ENCODE measurements at regions not wholly inside any gene's neighbourhood (a gene's known extent, or its start where the extent isn't known, plus 50 kb on each side); places are given as distances from the start of the nearest gene placed in this dataset.
"Not testable (repeated sequence)": the region's sequence is repeated elsewhere in the genome, so short reads cannot be mapped to it uniquely, and the experiment has no call there.

DNA sequence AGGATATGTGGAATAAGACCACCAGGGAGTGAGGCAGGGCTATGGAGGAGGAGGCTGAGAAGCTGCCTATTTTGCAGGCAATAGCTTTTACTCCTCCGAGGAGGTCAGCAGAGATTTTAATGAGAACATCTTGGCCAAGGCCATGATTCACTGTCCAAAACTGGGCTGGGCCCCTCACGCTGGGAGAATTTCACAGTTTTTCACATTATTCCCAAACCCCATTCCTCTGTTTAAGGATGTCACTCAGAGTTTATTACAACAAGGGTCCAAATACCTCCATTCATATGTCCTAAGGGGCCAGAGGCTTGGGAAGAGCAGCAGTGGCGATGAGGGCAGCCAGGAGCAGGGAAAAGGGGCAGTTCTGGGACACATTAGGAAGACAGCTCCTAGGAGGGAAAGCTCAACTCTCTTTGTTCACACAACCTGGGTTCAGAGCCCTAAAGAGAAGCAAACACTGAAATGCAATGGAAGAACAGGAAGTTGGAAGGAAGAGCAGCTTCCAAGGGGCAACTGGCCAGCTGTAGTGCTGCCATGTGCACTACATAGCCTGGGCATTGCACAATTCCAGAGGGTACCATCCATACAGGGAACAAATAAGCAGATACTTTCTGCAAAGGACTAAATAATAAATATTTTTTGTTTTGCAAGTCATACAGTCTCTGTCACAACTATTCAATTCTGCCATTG is 283.2 kb downstream of the NUAK1 start:
- no peak overlapping the region for H3K27ac ChIP-seq
- DNase-seq (ENCODE audit: low read depth, low spot score), result no peak

DNA sequence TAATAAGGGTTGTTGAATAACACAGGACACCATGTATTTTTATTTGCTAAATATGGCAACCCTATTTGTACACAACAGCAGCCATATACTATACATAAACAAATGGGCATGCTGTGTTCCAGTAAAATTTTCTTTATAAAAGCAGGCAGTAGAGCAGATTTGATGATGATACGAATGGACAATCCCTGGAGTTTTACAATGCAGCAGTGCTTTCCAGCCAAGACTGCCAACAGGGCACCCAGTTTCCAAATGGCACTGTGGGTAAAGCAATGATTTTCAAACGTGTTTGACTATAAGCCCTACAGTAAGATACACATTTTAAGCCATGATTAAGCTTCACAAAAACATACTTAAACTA is 282.7 kb downstream of the NUAK1 start:
- H3K27ac ChIP-seq, result no peak overlapping the region
- no peak for DNase-seq (ENCODE audit: low read depth, low spot score)

DNA sequence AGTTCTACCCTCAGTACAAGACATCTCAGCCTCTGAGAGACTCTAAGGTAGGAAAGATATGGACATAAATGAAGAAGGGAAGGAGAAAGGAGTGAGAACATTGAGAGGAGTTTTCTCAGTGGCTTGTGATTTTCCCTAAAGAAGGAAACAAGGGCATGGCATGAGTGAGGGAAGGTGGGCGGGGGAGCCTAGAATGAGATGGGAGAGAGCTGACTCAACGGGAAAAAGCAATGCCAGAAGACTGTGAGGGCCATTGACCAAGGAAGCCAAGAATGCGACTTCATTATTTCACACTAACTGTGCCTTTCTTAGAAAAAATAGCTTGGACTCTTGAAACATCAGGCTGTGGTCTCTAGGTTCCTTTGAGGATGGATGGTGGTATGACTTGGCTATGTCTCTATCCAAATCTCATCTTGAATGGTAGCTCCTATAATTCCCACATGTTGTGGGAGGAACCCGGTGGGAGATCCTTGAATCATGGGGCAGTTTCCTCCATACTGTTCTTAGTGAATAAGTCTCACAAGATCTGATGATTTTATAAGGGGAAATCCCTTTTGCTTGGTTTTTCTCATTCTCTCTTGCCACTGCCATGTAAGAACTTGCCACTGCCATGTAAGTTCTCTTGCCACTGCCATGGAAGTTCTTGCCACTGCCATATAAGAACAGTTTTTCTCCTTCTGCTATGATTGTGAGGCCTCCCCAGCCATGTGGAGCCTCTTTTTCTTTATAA is 279.6 kb downstream of the NUAK1 start:
- no peak overlapping the region for H3K27ac ChIP-seq
- DNase-seq (ENCODE audit: low read depth, low spot score), result no peak

DNA sequence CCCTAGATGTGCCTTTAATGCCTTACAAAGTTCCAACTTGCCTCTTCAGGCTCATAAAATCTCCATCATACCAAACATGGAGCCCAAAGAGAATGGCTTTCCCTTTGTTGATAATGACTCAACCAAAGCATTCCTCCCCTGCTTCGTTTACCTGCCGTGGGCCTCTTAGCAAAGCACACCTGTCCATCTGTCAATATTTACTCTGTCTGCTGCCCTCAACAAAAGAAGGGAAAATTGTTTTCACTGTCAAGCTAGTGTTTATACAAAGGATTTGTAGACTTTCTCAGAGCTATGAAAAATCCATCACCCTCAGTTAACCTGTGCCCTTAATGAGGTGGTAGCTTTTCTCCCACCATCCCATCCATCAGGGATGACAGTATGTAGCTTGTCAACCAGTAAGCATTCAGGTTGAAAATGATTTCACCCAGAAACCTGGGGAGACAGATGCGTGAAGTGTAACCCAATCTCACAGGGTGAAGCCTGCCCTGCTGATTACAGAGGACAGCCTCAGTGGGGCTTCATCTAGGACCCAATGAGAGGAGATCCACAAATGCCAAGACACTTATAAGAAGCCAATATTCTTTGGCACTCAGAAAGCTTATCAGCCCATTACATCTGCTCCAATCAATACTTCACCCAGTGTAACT is 278.1 kb downstream of the NUAK1 start:
- H3K27ac ChIP-seq, result no peak overlapping the region
- peak; percentile 89 for DNase-seq (ENCODE audit: low read depth, low spot score)

- H3K27ac ChIP-seq, result no peak overlapping the region
- no peak for DNase-seq (ENCODE audit: low read depth, low spot score)
Observed at GRCh38 chr12:105861227-105861626, 277.5 kb downstream of the NUAK1 start.

DNA sequence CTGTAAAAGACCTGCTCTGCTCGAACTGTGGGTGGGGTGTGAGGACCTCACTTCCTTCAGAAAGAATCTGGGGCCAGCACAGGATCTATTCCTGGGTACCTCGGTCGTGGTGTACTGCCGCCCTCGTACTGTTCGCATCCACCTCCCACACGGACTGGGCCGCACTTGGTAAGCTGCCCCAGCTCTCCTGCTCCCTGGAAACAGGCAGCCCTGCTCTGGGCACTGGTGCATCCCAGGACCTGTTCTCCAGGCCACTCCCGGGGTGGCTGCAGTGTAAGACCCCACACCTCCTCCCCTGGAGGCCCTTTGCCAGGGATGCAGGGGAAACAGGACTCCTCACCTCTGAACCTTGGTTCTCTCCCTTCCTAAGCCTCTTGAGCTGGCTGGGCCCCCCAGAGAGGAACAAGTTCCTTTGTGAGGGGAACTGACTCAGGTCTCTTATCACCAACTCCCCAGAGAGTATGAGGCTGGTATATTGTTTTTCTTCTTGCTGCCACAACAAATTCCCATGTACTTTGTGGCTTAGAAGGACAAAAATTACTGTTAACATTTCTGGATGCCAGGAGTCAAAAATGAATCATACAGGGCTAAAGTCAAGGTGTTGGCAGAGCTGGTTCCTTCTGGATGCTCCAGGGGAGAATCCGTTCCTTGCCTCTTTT is 276.5 kb downstream of the NUAK1 start:
- H3K27ac ChIP-seq, result no peak overlapping the region
- DNase-seq (ENCODE audit: low read depth, low spot score), result no peak

DNA sequence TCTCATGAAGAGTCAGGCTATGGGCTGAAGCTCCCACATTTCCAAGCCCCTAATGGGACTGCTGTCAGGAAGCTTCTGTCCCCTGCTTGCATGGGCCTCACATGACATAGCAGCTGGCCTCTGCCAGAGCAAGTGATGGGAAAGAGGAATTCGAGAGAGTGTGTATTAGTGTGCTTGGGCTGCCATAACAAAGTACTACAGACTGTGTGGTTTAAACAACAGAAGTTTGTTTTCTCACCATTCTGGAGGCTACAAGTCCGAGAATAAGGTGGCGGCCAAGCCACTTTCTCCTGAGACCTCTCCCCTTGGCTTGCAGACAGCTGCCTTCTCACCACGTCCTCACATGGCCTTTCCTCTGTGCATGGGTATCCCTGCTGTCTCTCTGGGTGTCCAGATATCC is 274.4 kb downstream of the NUAK1 start:
- DNase-seq (ENCODE audit: low read depth, low spot score), result no peak
- H3K27ac ChIP-seq, result no peak overlapping the region

- no peak for DNase-seq (ENCODE audit: low read depth, low spot score)
- H3K27ac ChIP-seq, result no peak overlapping the region
Observed at GRCh38 chr12:105864901-105865300, 273.9 kb downstream of the NUAK1 start.

- no peak overlapping the region for H3K27ac ChIP-seq
- no peak for DNase-seq (ENCODE audit: low read depth, low spot score)
Observed at GRCh38 chr12:105865886-105866285, 272.9 kb downstream of the NUAK1 start.

GRCh38 chr12:105874121-105874520 is 264.6 kb downstream of the NUAK1 start:
- H3K27ac ChIP-seq, result no peak overlapping the region
- DNase-seq (ENCODE audit: low read depth, low spot score), result no peak

GRCh38 chr12:105876396-105876927 is 262.3 kb downstream of the NUAK1 start:
- no peak overlapping the region for H3K27ac ChIP-seq
- DNase-seq (ENCODE audit: low read depth, low spot score), result no peak

DNA sequence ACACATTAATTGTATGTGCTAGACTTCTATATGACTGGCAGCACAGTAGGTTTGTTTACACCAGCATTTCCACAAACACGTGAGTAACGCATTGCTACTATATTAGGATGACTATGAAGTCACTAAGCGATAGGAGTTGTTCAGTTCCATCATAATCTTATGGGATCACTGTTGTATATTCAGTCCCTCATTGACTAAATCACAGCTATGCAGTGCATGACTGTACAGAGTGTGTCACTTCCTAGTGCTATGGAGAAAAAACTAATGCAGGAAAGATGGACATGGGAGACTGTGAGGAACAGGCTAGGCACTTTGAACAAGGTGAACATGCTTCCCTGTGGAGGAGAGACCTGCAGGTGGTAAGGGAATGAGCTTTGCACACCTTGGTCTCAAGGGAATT is 259.8 kb downstream of the NUAK1 start:
- no peak for DNase-seq (ENCODE audit: low read depth, low spot score)
- no peak overlapping the region for H3K27ac ChIP-seq

GRCh38 chr12:105880824-105881388 is 257.8 kb downstream of the NUAK1 start:
- no peak for DNase-seq (ENCODE audit: low read depth, low spot score)
- no peak overlapping the region for H3K27ac ChIP-seq

DNA sequence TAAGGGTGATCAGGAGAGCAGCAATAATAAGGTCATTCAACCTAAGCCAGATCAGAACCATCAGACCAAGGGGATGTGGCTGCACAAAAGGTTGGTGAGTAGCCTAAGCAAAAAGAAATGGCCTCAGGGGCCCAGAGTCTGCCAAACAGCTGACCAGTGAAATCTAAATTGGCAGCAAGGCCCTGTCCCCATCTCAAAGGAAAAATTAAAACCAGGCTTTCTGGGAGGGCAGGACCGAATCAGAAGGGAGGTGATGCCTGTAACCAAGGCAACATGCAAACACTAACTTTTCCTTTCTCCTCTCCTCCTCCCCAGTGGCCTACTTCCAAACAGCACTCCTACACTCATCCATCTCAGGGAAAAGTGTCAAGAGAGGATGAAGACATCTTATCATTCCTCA is 256.4 kb downstream of the NUAK1 start:
- DNase-seq (ENCODE audit: low read depth, low spot score), result no peak

GRCh38 chr12:105887131-105887530 is 251.6 kb downstream of the NUAK1 start:
- DNase-seq (ENCODE audit: low read depth, low spot score), result no peak
- no peak overlapping the region for H3K27ac ChIP-seq

More for the DNA sequence above, 256.4 kb downstream of the NUAK1 start:
- H3K27ac ChIP-seq, result no peak overlapping the region

DNA sequence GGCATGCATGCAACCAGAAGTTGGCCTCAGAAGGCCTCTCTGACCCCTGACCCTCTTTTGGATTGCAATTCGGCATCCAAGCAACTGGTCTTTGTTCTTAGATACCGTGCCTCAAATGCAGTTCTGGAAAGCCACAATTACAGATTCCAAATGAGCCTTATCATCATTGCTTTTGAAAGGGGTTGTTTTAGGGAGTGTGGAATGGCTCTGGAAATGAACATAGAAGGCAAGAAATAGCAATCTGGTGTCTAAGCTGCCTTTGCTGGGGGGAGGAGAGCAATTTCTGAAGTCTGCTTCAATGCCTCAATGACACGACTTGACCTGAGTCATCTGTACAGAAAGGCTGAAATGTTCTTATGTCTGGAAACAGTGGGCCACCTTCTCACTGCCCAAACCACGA is 250.1 kb downstream of the NUAK1 start:
- H3K27ac ChIP-seq, result no peak overlapping the region
- DNase-seq (ENCODE audit: low read depth, low spot score), result no peak

- DNase-seq (ENCODE audit: low read depth, low spot score), result no peak
- no peak overlapping the region for H3K27ac ChIP-seq
Observed at GRCh38 chr12:105892362-105892910, 246.3 kb downstream of the NUAK1 start.

DNA sequence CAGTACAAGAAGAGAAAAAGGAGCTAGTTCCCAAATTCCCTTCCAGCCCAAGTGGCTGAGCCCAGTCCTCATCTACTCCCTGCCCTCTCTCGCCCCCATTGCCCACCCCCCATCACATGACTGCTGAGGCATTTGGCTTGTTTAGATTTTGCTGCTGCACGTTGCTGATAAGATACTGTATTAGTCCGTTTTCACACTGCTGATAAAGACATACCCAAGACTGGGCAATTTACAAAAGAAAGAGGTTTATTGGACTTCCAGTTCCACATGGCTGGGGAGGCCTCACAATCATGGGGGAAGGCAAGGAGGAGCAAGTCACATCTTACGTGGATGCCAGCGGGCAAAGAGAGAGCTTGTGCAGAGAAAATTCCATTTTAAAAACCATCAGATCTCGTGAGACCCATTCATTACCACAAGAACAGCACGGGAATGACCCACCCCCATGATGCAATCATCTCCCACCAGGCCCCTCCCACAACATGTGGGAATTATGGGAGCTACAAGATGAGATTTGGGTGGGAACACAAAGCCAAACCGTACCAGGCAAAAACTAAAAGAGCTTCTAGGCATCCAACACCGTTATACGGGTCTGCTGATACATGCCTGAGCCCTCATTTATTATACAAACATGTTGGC is 243.4 kb downstream of the NUAK1 start:
- not testable (repeated sequence) for H3K27ac ChIP-seq; DNase-seq (ENCODE audit: low read depth, low spot score)

GRCh38 chr12:105897311-105897725 is 241.4 kb downstream of the NUAK1 start:
- no peak overlapping the region for H3K27ac ChIP-seq
- no peak for DNase-seq (ENCODE audit: low read depth, low spot score)

- not testable (repeated sequence) for H3K27ac ChIP-seq; DNase-seq (ENCODE audit: low read depth, low spot score)
Observed at GRCh38 chr12:105898271-105898670, 240.5 kb downstream of the NUAK1 start.
